ENCODE measurements at regions not wholly inside any gene's neighbourhood (a gene's known extent, or its start where the extent isn't known, plus 50 kb on each side); places are given as distances from the start of the nearest gene placed in this dataset.
A peak's percentile ranks its signal among the peaks of the same experiment; 100 is the strongest.

- TF ChIP-seq CTCF (IDR thresholded peaks at IDR 0.05), result no peak
- no peak for TF ChIP-seq POLR2A (IDR thresholded peaks at IDR 0.05)
- peak in 2 of 4 donors; percentile 21 to 22 for TF ChIP-seq POLR2AphosphoS5 (IDR thresholded peaks at IDR 0.05)
Measured at GRCh38 chr9:108087781-108088180, 598.2 kb upstream of the KLF4 start.
